ENCODE measurements at regions not wholly inside any gene's neighbourhood (a gene's known extent, or its start where the extent isn't known, plus 50 kb on each side); places are given as distances from the start of the nearest gene placed in this dataset.
"Not testable (repeated sequence)": the region's sequence is repeated elsewhere in the genome, so short reads cannot be mapped to it uniquely, and the experiment has no call there.

DNA sequence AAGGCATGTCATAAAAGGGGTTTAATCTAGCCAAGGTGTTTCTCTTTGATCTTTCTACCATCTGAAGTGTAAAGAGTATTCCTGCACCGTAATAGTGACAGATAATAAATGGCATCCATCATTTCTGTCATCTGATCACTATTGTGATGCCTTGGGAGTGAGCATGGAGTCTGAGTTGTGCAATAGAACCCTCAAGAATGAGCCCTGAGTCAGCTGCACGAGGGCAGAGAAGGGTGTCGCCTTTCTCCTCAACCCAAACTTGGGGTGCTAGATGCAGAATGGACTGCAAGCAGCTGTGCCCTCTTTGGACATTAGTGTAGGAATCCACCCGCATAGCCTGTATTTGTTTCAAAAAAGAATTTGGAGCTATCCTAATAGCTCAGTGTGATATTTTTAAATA lies 115.2 kb downstream of the ZNF37A start:
- DNase-seq (ENCODE audit: low read depth in 2 of 2) = no peak

GRCh38 chr10:38209748-38210147 lies 115.6 kb downstream of the ZNF37A start:
- DNase-seq (ENCODE audit: low read depth in 2 of 2) = not testable (repeated sequence)

- DNase-seq (ENCODE audit: low read depth in 2 of 2) = no peak
Measured at GRCh38 chr10:38212460-38212859, 118.3 kb downstream of the ZNF37A start.

DNA sequence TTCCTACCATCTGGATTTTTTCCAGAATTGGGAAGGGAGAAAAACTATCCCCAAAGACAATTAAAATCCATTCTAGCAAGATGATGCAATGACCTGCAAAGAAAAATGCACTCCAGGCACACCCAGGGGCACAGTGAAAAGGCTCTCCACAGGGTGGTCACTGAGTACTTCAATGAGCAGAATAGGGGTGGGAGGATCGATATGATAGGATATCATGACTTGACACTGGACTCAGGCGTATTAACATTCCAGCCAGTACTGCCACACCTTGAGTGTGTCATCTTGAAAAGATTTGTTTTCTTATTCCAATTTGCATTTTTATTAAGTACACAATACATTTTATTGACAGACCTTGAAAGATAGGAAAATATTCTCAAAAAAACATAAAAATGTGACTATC lies 132.2 kb downstream of the ZNF37A start:
- DNase-seq (ENCODE audit: low read depth in 2 of 2) = no peak

DNA sequence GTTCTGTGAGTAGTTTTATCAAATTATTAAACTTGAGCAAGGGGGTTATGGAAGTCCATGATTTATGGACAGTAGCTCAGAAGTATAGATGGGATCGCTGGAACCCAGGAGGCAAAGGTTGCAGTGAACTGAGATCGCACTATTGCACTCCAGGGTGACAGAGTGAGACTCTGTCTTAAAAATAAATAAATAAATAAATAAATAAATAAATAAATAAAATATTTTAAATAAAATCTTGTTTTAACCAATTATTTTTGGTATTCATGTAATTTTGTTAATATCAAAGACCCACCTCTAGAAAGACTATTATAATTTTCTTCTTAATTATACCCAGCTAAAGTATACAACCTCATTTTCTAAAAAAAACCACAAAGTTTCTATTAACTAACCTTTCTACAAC lies 134.3 kb downstream of the ZNF37A start:
- DNase-seq (ENCODE audit: low read depth in 2 of 2) = no peak

GRCh38 chr10:38238479-38238878 lies 144.3 kb downstream of the ZNF37A start:
- not testable (repeated sequence) for DNase-seq (ENCODE audit: low read depth in 2 of 2)

DNA sequence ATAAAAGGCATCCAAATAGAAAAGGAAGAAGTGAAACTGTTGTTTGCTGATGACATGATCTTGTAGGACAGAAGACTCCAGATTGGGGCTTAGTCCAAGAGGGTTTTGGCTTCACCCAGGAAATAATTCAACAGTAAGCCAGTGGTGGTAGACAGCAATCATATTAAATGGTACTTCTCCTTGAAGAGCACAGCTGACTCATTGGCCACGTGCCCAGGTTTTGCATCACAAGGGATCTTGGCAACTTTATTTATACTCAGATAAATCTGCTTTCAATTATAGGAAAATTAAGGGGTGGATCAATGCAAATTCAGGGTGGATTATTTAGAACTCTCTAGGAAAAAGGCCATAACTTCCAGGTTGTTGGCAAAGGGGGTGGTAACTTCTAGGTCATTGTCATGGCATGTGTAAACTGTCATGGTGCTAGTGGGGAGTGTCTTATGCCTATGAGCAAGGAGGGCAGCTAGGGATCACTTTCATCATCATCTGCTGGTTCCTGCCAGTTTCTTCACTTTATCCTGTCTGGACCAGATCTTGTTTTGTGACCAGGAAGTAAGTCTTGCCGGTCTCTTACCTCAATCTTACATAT lies 148.0 kb downstream of the ZNF37A start:
- not testable (repeated sequence) for DNase-seq (ENCODE audit: low read depth in 2 of 2)

- DNase-seq (ENCODE audit: low read depth in 2 of 2) = not testable (repeated sequence)
Measured at GRCh38 chr10:38248113-38248512, 154.0 kb downstream of the ZNF37A start.

DNA sequence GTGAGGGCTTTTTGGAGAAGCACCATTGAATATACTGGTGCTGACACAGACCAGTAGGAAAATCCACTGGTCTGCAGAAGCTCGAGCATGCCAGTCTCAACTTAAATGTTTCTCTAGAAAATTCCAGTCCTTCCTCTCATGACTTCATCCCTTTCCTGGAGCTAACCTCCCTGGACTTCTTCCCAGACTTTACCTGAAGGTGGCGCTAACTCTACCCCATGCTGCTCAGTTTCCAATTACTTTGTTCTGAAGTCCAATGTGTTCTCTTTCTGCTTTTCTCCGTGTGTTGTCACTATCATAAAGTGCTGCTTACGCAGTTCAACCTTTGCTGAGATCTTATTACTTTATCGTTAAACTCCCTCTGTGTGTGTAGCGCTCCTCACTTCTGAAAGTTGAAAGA lies 158.4 kb downstream of the ZNF37A start:
- DNase-seq (ENCODE audit: low read depth in 2 of 2) = not testable (repeated sequence)

DNA sequence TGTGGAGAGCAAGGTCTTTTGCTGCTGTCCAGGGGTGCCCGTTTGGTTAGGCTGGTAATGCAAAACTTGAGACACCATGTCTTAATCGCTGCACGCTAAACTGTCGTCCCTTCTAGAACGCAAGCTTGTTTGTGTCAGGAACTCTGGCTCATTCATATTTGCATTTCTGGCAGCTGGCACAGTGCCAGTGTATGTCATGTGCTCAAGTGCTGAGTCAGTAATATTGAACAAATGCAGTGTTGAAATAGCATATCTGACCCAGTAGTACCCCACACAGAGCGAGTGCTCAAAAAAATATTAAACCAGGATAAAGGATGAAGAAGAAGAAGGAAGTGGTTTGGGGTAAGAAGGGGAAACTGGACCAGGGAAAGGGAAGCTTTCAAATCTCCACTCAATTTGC lies 173.4 kb downstream of the ZNF37A start:
- not testable (repeated sequence) for DNase-seq (ENCODE audit: low read depth in 2 of 2)

DNA sequence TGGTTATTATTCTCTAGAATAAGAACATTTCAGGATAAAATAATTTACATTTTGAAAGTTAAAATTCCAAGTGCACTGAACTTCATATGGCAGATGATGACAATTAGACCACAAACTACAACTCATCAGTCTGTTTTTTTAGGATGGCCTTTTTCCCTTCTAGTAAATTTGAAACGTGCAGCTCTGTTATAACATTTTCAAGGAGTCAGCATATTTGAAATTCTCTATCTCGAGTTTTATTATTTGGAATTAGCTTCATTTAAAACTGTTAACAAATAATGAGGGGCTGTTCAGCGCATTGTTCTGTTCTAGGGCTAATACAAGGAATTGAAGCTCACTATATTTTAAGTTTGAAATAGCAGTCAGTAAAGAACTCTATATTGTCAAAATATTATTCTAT lies 176.9 kb downstream of the ZNF37A start:
- not testable (repeated sequence) for DNase-seq (ENCODE audit: low read depth in 2 of 2)

- DNase-seq (ENCODE audit: low read depth in 2 of 2) = not testable (repeated sequence)
Measured at GRCh38 chr10:38274879-38275278, 180.7 kb downstream of the ZNF37A start.

GRCh38 chr10:38292560-38292959 lies 198.4 kb downstream of the ZNF37A start:
- not testable (repeated sequence) for DNase-seq (ENCODE audit: low read depth in 2 of 2)

DNA sequence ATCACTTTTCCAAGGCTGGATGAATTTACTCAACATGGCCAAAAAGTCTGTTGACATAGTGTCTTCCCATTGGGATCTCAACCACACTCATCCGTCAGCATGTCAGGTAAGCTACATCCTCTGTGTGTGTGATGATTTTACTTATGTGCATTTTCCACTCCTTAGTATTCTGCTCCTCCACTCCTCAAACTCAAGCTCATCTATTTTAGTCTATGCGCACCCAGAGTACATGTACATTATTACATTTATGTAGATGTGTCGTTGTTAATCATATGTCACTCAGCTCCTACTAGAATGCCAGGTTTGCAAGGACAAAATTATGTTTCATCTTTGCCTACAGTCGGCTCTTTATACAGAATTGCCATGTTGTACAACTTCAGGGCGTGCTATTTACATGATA lies 216.0 kb downstream of the ZNF37A start:
- not testable (repeated sequence) for DNase-seq (ENCODE audit: low read depth in 2 of 2)

DNA sequence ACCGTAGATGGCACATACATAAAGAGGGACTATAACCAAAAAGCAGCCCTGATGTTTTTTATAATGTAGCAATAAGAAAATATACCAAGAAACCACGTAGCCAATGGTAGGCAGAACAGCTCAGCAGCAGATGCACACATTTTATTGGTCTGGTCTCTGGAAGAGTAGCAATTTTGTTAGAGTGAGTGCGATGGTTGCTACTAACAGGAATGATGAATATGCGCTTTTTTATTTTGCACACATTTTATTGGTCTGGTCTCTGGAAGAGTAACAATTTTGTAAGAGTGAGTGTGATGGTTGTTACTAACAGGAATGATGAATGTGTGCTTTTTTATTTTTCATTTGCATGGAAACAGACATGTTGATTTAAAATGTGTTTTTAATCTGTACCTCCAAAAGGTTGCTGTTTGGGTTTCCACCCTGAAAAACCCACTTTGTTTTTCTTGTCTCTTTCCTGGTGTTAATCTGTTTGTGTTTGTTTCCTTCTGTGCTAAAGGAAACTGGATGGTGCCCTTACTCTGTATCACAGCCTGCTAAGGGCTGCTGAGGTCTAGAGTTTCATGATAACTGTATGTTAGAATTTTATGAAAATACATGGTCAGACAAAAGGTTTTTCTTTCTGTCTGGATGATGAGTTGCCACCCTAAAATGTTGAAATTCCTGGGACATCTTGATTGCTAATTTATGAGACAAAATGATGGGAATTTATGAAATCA lies 221.1 kb downstream of the ZNF37A start:
- DNase-seq (ENCODE audit: low read depth in 2 of 2) = not testable (repeated sequence)

DNA sequence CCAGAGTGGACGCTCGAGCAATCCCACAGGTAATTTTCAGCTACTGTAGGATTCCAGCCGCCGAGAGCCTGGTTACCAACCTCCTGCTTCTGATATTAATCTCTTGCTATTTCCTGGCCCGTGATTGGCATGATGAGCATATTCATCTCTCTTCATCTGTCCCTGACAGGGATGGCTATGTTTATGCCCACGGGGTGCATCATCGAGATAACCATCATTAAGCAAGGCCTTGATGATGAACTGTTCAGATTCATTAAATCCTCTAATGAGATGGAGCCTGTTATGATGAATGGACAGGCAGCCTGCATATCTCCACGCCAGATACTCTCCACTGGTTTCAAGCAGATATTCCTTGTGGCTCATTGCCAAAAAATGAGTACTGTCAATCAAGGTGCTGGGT lies 227.3 kb downstream of the ZNF37A start:
- not testable (repeated sequence) for DNase-seq (ENCODE audit: low read depth in 2 of 2)

DNA sequence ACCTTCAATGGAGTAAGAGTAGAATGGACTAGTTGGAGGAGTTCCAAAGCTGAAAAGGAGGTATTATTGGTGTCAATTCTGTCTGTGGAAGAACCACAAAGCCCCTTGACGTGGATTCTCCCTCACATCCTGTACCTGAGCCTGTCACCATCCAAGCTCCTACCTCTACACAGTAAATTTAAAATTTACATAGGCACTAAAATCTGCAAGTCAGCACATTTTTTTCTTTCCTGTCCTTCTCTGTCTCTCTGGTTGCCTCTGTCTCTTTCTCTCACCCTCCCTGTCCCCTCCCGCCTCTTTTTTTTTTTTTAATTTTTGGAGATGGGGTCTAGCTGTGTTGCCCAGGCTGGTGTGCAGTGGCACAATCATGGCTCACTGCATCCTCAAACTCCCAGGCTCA lies 236.2 kb downstream of the ZNF37A start:
- DNase-seq (ENCODE audit: low read depth in 2 of 2) = not testable (repeated sequence)

DNA sequence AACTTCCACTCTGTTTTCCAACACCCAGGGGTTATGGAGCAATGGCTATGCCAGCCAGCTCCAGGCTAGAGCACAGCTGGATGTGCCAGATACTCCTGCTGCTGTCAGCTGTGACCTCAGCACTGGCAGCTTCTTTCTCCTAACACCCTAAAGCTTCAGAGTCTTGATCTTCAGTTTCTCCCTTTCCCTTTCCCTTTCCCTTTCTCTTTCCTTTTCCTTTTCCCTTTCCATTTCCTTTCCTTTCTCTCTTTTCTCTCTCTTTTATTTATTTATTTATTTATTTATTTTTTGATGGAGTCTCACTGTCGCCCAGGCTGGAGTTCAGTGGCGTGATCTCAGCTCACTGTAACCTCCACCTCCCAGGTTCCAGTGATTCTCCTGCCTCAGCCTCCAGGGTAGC lies 237.0 kb downstream of the ZNF37A start:
- not testable (repeated sequence) for DNase-seq (ENCODE audit: low read depth in 2 of 2)

DNA sequence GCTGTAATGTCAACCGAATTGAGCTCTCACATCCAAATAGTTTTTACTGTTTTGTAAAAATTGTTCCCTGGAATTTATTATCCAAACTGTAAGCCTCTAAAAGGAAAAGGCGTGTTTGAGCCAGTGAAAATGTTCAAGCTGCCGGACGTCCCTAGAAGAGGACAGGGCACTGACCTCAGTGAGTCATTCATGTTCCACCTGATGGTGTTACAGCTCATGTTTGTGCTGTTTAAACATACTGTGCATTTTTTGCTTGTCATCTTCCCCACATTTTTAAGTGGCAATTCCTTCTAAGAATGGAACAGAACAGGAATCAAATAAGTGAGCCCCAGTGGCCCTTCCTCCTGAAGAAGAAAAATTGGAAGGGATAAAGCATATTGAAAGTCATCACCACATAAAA lies 239.6 kb downstream of the ZNF37A start:
- not testable (repeated sequence) for DNase-seq (ENCODE audit: low read depth in 2 of 2)

- DNase-seq (ENCODE audit: low read depth in 2 of 2) = not testable (repeated sequence)
Measured at GRCh38 chr10:38350645-38351044, 256.5 kb downstream of the ZNF37A start.

- not testable (repeated sequence) for DNase-seq (ENCODE audit: low read depth in 2 of 2)
Measured at GRCh38 chr10:38354410-38354809, 260.3 kb downstream of the ZNF37A start.

- DNase-seq (ENCODE audit: low read depth in 2 of 2) = peak; percentile 22 to 73
Measured at GRCh38 chr10:38355911-38356526, 261.9 kb downstream of the ZNF37A start.

- peak; percentile 0 to 21 for DNase-seq (ENCODE audit: low read depth in 2 of 2)
Measured at GRCh38 chr10:38356527-38356926, 262.4 kb downstream of the ZNF37A start.
